ENCODE measurements at regions not wholly inside any gene's neighbourhood (a gene's known extent, or its start where the extent isn't known, plus 50 kb on each side); places are given as distances from the start of the nearest gene placed in this dataset.

- DNase-seq = no peak
Measured at GRCh38 chr12:14284184-14284722, 81.2 kb upstream of the ATF7IP start.

GRCh38 chr12:14289601-14290000 is 75.9 kb upstream of the ATF7IP start:
- no peak for DNase-seq

- no peak for DNase-seq
Measured at GRCh38 chr12:14290951-14291350, 74.5 kb upstream of the ATF7IP start.

DNA sequence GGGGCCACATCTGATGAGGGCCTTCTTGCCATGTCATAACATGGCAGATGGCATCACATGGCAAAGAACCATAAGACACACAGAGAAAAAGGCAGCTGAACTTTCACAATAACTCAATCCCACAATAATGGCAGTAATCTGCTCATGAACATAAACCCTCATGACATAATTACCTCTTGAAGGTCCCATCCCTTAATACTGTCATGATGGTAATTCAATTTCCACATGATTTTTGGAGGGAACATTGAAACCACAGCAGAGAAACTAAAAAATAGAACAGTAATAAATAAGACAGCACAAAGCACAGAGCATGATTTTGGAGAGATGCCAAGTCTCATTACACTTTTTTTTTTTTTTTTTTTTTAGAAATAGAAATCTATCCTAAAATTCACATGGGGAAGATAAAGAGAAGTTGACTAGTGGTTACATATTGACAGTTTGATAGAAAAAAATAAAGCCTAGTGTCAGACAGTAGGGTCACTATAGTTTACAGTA is 61.8 kb upstream of the ATF7IP start:
- no peak for DNase-seq

DNA sequence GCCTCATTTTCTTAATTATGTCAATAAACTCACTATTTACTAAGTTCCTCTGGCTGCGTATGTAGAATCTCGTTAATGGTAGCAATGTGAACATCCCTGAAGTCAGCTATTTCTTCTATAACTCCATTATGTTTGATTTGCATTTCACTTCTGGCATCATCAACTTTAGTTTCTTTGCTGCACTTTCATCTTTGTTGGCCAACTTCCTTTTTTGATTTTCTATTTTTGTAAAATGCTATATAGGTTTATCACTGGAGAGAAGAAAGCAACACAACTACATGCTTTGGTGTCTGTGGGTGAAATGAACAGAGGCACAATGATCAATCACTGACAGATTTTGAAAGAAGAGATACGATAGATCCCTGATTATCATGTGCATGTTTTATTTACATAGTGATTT is 58.5 kb upstream of the ATF7IP start:
- DNase-seq = no peak

DNA sequence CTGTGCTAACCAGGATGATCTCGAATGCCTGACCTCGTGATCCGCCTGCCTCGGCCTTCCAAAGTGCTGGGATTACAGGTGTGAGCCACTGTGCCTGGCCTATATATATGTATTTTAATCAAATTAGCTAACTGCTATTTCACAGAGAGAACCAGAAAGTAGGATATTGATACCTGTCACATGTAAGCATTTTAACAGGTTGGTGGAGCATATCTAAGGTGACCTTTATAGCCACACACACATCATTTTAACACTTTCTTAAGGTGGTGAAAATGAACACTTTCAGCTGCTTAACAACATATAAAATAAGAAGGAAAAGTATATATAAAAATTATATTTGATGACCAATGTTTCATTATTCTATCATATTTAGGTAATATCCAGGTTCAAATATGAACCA is 57.0 kb upstream of the ATF7IP start:
- no peak for DNase-seq

DNA sequence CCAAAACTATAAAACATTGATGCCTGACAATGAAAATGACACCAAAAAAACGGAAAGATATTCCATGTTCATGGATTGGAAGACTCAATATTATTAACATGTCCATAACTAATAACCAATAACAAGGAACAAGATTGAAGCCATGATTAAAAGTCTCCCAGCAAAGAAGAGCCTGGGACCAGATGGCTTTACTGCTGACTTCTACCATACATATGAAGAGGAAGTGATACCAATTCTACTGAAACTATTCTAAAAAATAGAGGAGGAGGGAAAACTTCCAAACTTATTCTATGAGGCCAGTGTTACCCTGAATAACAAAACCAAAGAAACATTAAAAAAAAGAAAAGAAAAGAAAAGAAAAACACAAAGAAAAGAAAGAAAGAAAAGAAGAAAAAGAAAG is 54.6 kb upstream of the ATF7IP start:
- DNase-seq = no peak

DNA sequence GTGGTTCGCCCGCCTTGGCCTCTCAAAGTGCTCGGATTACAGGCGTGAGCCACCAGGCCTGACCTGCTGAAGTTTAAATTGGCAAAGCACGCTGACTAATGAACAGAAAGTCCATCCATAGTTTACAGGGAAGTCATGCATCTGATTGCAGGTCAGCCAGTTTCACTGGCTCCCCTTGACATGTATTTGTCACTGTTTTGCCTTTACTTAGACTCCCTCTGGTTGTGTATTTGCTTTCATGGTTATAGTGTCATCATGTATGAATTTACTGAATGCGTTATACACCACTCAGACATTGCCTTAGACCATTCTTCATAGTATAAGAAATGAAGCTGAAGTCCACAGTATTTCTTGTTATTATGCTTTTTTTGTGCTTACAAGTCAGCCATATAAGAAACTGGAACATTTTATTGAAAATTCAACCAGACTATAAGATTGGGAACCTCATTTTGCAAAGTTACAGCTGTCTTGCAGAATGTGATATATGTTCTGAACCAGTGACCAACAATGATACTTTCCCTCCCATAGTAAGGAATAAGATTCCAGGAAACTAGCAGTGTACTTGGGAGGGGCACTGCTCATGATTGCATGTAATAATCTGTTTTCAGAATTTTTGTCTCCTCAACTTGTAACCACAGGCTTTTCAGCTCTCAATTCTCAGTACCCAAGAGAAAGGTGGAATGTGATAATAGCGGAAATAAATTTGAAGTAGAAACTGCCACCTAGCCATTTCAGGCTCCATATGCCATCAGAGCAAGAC is 51.9 kb upstream of the ATF7IP start:
- DNase-seq = no peak

- DNase-seq = no peak
Measured at GRCh38 chr12:14314801-14315200, 50.7 kb upstream of the ATF7IP start.

- DNase-seq = no peak
Measured at GRCh38 chr12:14315501-14315900, 50.0 kb upstream of the ATF7IP start.

Measured in activated CD4-positive, alpha-beta T cell treated with anti-CD3 and anti-CD28 coated beads for 4 hours (primary cell).